ENCODE measurements at regions not wholly inside any gene's neighbourhood (a gene's known extent, or its start where the extent isn't known, plus 50 kb on each side); places are given as distances from the start of the nearest gene placed in this dataset.
"Not testable (repeated sequence)": the region's sequence is repeated elsewhere in the genome, so short reads cannot be mapped to it uniquely, and the experiment has no call there.

- Histone ChIP-seq H3K4me3 (no peak overlapping the region), H3K36me3 (no peaks in the 10 kb centered on the region), H3K27ac (no peak overlapping the region), H3K4me1 (no peaks in the 10 kb centered on the region), H3K9me3 (no peaks in the 10 kb centered on the region), H3K27me3 (no peaks in the 10 kb centered on the region)
- DNase-seq = no peak
- no peak for TF ChIP-seq POLR2A (IDR thresholded peaks at IDR 0.05)
- TF ChIP-seq, protein P1, sequence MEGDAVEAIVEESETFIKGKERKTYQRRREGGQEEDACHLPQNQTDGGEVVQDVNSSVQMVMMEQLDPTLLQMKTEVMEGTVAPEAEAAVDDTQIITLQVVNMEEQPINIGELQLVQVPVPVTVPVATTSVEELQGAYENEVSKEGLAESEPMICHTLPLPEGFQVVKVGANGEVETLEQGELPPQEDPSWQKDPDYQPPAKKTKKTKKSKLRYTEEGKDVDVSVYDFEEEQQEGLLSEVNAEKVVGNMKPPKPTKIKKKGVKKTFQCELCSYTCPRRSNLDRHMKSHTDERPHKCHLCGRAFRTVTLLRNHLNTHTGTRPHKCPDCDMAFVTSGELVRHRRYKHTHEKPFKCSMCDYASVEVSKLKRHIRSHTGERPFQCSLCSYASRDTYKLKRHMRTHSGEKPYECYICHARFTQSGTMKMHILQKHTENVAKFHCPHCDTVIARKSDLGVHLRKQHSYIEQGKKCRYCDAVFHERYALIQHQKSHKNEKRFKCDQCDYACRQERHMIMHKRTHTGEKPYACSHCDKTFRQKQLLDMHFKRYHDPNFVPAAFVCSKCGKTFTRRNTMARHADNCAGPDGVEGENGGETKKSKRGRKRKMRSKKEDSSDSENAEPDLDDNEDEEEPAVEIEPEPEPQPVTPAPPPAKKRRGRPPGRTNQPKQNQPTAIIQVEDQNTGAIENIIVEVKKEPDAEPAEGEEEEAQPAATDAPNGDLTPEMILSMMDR (IDR thresholded peaks at IDR 0.05) = no peak
- intact Hi-C loops (cut with DNase I; ENCODE audit: low total_unique reads) = no loop called here
These were observed 403.0 kb upstream of the ONECUT1 start for GRCh38 chr15:53193149-53193548.

DNA sequence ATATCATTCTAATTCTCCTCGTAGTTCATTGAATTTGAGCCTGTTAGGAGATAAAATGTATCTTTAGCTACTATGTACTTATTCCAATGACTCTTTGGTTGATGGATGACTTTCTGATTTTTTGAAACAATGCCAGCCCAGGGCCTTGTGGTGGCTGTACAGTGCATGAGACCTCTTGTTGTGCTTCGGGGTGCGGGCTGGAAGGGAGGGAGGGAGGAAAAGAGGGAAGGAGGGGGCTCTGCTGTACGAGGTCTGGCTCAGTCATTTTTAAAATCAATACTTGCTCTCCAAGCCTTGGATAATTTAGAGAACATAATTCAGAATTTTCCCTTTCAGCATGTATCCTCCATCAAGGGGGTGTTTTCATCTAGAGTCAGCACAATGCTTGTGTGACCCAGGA lies 399.7 kb upstream of the ONECUT1 start:
- DNase-seq = no peak
- Histone ChIP-seq H3K27ac (no peak overlapping the region), H3K4me1 (no peaks in the 10 kb centered on the region), H3K4me3 (no peak overlapping the region), H3K9me3 (no peaks in the 10 kb centered on the region), H3K27me3 (no peaks in the 10 kb centered on the region), H3K36me3 (no peaks in the 10 kb centered on the region)
- intact Hi-C loops (cut with DNase I; ENCODE audit: low total_unique reads) = no loop called here
- TF ChIP-seq, protein P1 (IDR thresholded peaks at IDR 0.05) = no peak
- TF ChIP-seq POLR2A (IDR thresholded peaks at IDR 0.05) = no peak

DNA sequence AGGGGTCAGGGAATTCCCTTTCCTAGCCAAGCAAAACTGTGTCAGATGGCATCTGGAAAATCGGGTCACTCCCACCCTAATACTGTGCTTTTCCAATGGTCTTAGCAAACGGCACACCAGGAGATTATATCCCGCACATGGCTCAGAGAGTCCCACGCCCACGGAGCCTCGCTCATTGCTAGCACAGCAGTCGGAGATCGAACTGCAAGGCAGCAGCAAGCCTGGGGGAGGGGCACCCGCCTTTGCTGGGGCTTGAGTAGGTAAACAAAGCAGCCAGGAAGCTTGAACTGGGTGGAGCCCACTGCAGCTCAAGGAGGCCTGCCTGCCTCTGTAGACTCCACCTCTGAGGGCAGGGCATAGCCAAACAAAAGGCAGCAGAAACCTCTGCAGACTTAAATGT lies 393.3 kb upstream of the ONECUT1 start:
- H3K36me3 ChIP-seq; H3K9me3 ChIP-seq; H3K4me1 ChIP-seq; H3K4me3 ChIP-seq; intact Hi-C loops (cut with DNase I; ENCODE audit: low total_unique reads); H3K27ac ChIP-seq; DNase-seq; H3K27me3 ChIP-seq: not testable (repeated sequence)

DNA sequence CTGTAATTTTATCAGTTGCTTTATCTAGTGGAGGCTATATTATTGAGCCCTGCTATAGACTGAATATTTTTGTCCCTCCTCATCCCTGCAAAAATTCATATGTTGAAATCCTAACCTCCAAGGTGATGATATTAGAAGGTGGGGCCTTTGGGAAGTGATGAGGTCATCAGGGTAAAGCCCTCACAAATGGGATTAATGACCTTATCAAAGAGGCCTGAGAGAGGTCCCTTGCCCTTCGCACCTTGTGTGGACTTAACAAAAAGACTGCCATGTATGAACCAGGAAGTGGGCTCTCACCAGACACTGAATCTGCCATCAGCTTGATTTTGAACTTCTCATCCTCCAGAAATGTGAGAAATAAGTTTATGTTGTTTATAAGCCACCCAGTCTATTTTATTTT lies 381.4 kb upstream of the ONECUT1 start:
- intact Hi-C loops (cut with DNase I; ENCODE audit: low total_unique reads) = no loop called here
- Histone ChIP-seq H3K36me3 (no peaks in the 10 kb centered on the region), H3K9me3 (no peaks in the 10 kb centered on the region), H3K4me3 (no peak overlapping the region), H3K4me1 (no peaks in the 10 kb centered on the region), H3K27me3 (no peaks in the 10 kb centered on the region), H3K27ac (no peak overlapping the region)
- DNase-seq = no peak
- no peak for TF ChIP-seq POLR2A (IDR thresholded peaks at IDR 0.05)
- TF ChIP-seq, protein P1 (IDR thresholded peaks at IDR 0.05) = no peak

- H3K36me3 ChIP-seq = no peaks in the 10 kb centered on the region
- TF ChIP-seq POLR2A (IDR thresholded peaks at IDR 0.05) = no peak
- TF ChIP-seq, protein P1 (IDR thresholded peaks at IDR 0.05) = no peak
- H3K4me1 ChIP-seq = no peaks in the 10 kb centered on the region
- DNase-seq = no peak
- no peak overlapping the region for H3K4me3 ChIP-seq
- no peaks in the 10 kb centered on the region for H3K27me3 ChIP-seq
- intact Hi-C loops (cut with DNase I; ENCODE audit: low total_unique reads) = no loop called here
- no peaks in the 10 kb centered on the region for H3K9me3 ChIP-seq
- no peak overlapping the region for H3K27ac ChIP-seq
These were observed 376.6 kb upstream of the ONECUT1 start for GRCh38 chr15:53166684-53167201.

Data from uterus (tissue), 3 donors.